Endothelial cell of umbilical vein (primary cell): ENCODE measurements at regions not wholly inside any gene's neighbourhood (a gene's known extent, or its start where the extent isn't known, plus 50 kb on each side); places are given as distances from the start of the nearest gene placed in this dataset.
"Not testable (repeated sequence)": the region's sequence is repeated elsewhere in the genome, so short reads cannot be mapped to it uniquely, and the experiment has no call there.

ENCODE experiments used
- BruUV-seq: library from RNA; stranded (reverse); fragments of 400-500 nt; replicated peaks from 2 replicates; lab custom pipeline; 2021; lab: Mats Ljungman, UMichigan
- CTCF ChIA-PET: fragments of 300-600, 350-600 bp; sonication (Branson Sonifier 250); formaldehyde crosslinking; loops from one replicate; lab custom pipeline; 2021; ENCODE audit warnings: antibody characterized with exemption, inconsistent platforms; lab: Charles Lee
- POLR2A ChIA-PET: fragments of 300-600, 350-600 bp; sonication (Branson Sonifier 250); formaldehyde crosslinking; loops from one replicate; lab custom pipeline; 2021; ENCODE audit warnings: antibody characterized with exemption, inconsistent platforms; lab: Charles Lee
- DNase-seq: peaks from one replicate; pipeline ENCODE4 v3.0.0-alpha.2; 2011; ENCODE audit warnings: low read depth, low spot score
- FAIRE-seq: peaks from 2 replicates; lab custom pipeline; 2011; peaks lifted over from hg19 to GRCh38; lab: Jason Lieb, UNC
- H2AFZ ChIP-seq: 2 replicates; pipeline ENCODE4 v1.6.0; 2012; ENCODE audit warnings: low read depth, low read length, control low read depth, inconsistent platforms
- H3K27ac ChIP-seq: 2 replicates; pipeline ENCODE4 v1.5.1; 2011; ENCODE audit warnings: low read depth, mild to moderate bottlenecking, control low read depth, low read length, moderate library complexity; ENCODE audit not compliant: insufficient read depth
- H3K27me3 ChIP-seq, 2 experiments: 2 replicates each; pipeline versions ENCODE4 v1.6.0 to v1.6.1; 2011; ENCODE audit warnings: low read length in 2 of 2, mixed read lengths in 1 of 2; ENCODE audit not compliant: control insufficient read depth in 2 of 2, insufficient read depth in 2 of 2
- H3K36me3 ChIP-seq, 2 experiments: 2 replicates in 1 of 2; 3 replicates in 1 of 2; pipeline ENCODE4 v1.5.1; 2011; ENCODE audit warnings: low read length in 2 of 2, mild to moderate bottlenecking in 1 of 2, moderate library complexity in 1 of 2; ENCODE audit not compliant: control insufficient read depth in 2 of 2, insufficient read depth in 2 of 2; ENCODE audit errors: extremely low read depth in 1 of 2
- H3K4me1 ChIP-seq: 3 replicates; pipeline ENCODE4 v1.5.1; 2011; ENCODE audit warnings: mild to moderate bottlenecking, low read length; ENCODE audit not compliant: control insufficient read depth, insufficient read depth; ENCODE audit errors: extremely low read depth
- H3K4me2 ChIP-seq: 2 replicates; pipeline ENCODE4 v1.6.1; 2011; ENCODE audit warnings: low read length, control low read depth, mixed read lengths; ENCODE audit not compliant: insufficient read depth
- H3K4me3 ChIP-seq, 3 experiments: fragments of 200-600 bp in 1 of 3; sonication (generic), shearing (Covaris generic) in 1 of 3; replicated peaks in 1 of 3; 2 replicates each; pipeline ENCODE4 v1.5.1; 2011 to 2016; ENCODE audit warnings: control low read depth in 3 of 3, low read length in 3 of 3, mild to moderate bottlenecking in 2 of 3, inconsistent platforms in 1 of 3, low read depth in 1 of 3, moderate library complexity in 1 of 3; ENCODE audit not compliant: insufficient read depth in 1 of 3
- H3K79me2 ChIP-seq: 2 replicates; pipeline ENCODE4 v1.6.0; 2012; ENCODE audit warnings: low read length, inconsistent platforms; ENCODE audit not compliant: control insufficient read depth, insufficient read depth
- H3K9ac ChIP-seq: replicated peaks from 2 replicates; pipeline ENCODE3; 2011; ENCODE audit warnings: low read length, control low read depth; ENCODE audit not compliant: insufficient read depth; ENCODE audit errors: extremely low read depth
- H3K9me1 ChIP-seq: replicated peaks from 3 replicates; pipeline ENCODE4 v1.6.0; 2011; ENCODE audit warnings: mild to moderate bottlenecking, low read length; ENCODE audit not compliant: control insufficient read depth, insufficient read depth; ENCODE audit errors: extremely low read depth
- H3K9me3 ChIP-seq: replicated peaks from 2 replicates; pipeline ENCODE4 v1.5.1; 2012; ENCODE audit warnings: low read length, inconsistent platforms; ENCODE audit not compliant: control insufficient read depth, insufficient read depth
- H4K20me1 ChIP-seq: replicated peaks from 2 replicates; pipeline ENCODE3; 2011; ENCODE audit warnings: mild to moderate bottlenecking, low read length; ENCODE audit not compliant: control insufficient read depth, insufficient read depth; ENCODE audit errors: extremely low read depth
- EZH2 ChIP-seq: IDR thresholded peaks from 2 replicates; pipeline ENCODE4 v1.6.1; 2012; ENCODE audit warnings: borderline replicate concordance, low read depth, mild to moderate bottlenecking, moderate library complexity, low read length, inconsistent platforms; ENCODE audit not compliant: severe bottlenecking
- GATA2 ChIP-seq: IDR thresholded peaks from 2 replicates; pipeline ENCODE4 v1.7.0; 2011; ENCODE audit warnings: low read depth, mild to moderate bottlenecking, moderate library complexity, mixed read lengths, low read length; ENCODE audit not compliant: insufficient read length, insufficient read depth
- JUN ChIP-seq: IDR thresholded peaks from 2 replicates; pipeline ENCODE4 v1.6.1; 2011; ENCODE audit warnings: borderline replicate concordance, low read depth; ENCODE audit not compliant: insufficient read length, insufficient read depth
- MYC ChIP-seq: IDR thresholded peaks from one replicate; pipeline ENCODE4 v1.6.1; 2011; ENCODE audit warnings: mild to moderate bottlenecking, low read depth, low read length
- POLR2AphosphoS5 ChIP-seq: IDR thresholded peaks from 2 replicates; pipeline ENCODE4 v1.6.1; 2012; ENCODE audit warnings: low read depth, mild to moderate bottlenecking, control low read depth, low read length, moderate library complexity; ENCODE audit not compliant: insufficient read depth
- dilution Hi-C: fragments of 300-500 bp; cut with MboI; formaldehyde crosslinking; loops from one replicate; pipeline ENCODE4 v1.15.0; 2019; ENCODE audit warnings: low sequenced_read_pairs; ENCODE audit not compliant: extremely low pct_ligation_motif_present
- intact Hi-C: fragments of 100-400 bp; cut with micrococcal nuclease; formaldehyde crosslinking; loops from one replicate; pipeline ENCODE4 v1.10.0; 2022
- TF ChIP-seq, protein P1 (sequence below), 2 donors: IDR thresholded peaks; 1 replicate in 1 of 2; 2 replicates in 1 of 2; pipeline ENCODE4 v1.5.1; 2011; ENCODE audit warnings: low read length in 2 of 2, mild to moderate bottlenecking in 2 of 2, moderate library complexity in 2 of 2, control low read depth in 1 of 2, inconsistent platforms in 1 of 2, low read depth in 1 of 2; ENCODE audit not compliant: insufficient read depth in 1 of 2; ENCODE audit errors: extremely low read depth in 1 of 2

GRCh38 chr2:122085672-122086071, 330.2 kb downstream of the TSN start:
- BruUV-seq, H4K20me1 ChIP-seq, FAIRE-seq, CTCF ChIA-PET, H3K9ac ChIP-seq, DNase-seq, H3K9me3 ChIP-seq, POLR2A ChIA-PET, H3K4me2 ChIP-seq, H3K4me3 ChIP-seq, H3K9me1 ChIP-seq, H3K4me1 ChIP-seq, intact Hi-C loops, H3K27me3 ChIP-seq, H3K27ac ChIP-seq, dilution Hi-C loops, H3K79me2 ChIP-seq, H2AFZ ChIP-seq, H3K36me3 ChIP-seq: not testable (repeated sequence)

- H3K9me3 ChIP-seq, result no peaks in the 10 kb centered on the region
- no peak overlapping the region for H3K9ac ChIP-seq
- no peak overlapping the region for H3K4me3 ChIP-seq
- H4K20me1 ChIP-seq, result no peaks in the 10 kb centered on the region
- DNase-seq (no peak), FAIRE-seq (no peak)
- H3K79me2 ChIP-seq, result no peaks in the 10 kb centered on the region
- no peak overlapping the region for H2AFZ ChIP-seq
- no peaks in the 10 kb centered on the region for H3K4me1 ChIP-seq
- intact Hi-C loops (no loop called here), dilution Hi-C loops (no loop called here)
- H3K27me3 ChIP-seq, result no peaks in the 10 kb centered on the region
- POLR2A ChIA-PET, result no interaction called here
- H3K27ac ChIP-seq, result no peak overlapping the region
- no TSS peak for BruUV-seq
- CTCF ChIA-PET, result no interaction called here
- no peaks in the 10 kb centered on the region for H3K9me1 ChIP-seq
- no peak for TF ChIP-seq POLR2AphosphoS5
- TF ChIP-seq EZH2, result no peak
- no peak for TF ChIP-seq JUN
- TF ChIP-seq MYC, result no peak
- TF ChIP-seq GATA2, result no peak
- TF ChIP-seq, protein P1, sequence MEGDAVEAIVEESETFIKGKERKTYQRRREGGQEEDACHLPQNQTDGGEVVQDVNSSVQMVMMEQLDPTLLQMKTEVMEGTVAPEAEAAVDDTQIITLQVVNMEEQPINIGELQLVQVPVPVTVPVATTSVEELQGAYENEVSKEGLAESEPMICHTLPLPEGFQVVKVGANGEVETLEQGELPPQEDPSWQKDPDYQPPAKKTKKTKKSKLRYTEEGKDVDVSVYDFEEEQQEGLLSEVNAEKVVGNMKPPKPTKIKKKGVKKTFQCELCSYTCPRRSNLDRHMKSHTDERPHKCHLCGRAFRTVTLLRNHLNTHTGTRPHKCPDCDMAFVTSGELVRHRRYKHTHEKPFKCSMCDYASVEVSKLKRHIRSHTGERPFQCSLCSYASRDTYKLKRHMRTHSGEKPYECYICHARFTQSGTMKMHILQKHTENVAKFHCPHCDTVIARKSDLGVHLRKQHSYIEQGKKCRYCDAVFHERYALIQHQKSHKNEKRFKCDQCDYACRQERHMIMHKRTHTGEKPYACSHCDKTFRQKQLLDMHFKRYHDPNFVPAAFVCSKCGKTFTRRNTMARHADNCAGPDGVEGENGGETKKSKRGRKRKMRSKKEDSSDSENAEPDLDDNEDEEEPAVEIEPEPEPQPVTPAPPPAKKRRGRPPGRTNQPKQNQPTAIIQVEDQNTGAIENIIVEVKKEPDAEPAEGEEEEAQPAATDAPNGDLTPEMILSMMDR (IDR thresholded peaks at IDR 0.05; ENCODE audit: extremely low read depth in 1 of 2, insufficient read depth in 1 of 2, low read depth in 1 of 2, low read length in 2 of 2), result no peak
- no peaks in the 10 kb centered on the region for H3K36me3 ChIP-seq
- no peak overlapping the region for H3K4me2 ChIP-seq
These were observed 339.1 kb downstream of the TSN start for GRCh38 chr2:122094557-122094956.
